Smooth muscle cell of the brain vasculature (primary cell): ENCODE measurements at regions not wholly inside any gene's neighbourhood (a gene's known extent, or its start where the extent isn't known, plus 50 kb on each side); places are given as distances from the start of the nearest gene placed in this dataset.

Experiments used
- DNase-seq: peaks from one replicate; pipeline ENCODE4 v3.0.0-alpha.2; 2012; ENCODE audit warnings: low read depth, low spot score

GRCh38 chr10:3692387-3692999 lies 92.5 kb downstream of the KLF6 start:
- no peak for DNase-seq

- no peak for DNase-seq
Measured at GRCh38 chr10:3691482-3691881, 93.5 kb downstream of the KLF6 start.

DNA sequence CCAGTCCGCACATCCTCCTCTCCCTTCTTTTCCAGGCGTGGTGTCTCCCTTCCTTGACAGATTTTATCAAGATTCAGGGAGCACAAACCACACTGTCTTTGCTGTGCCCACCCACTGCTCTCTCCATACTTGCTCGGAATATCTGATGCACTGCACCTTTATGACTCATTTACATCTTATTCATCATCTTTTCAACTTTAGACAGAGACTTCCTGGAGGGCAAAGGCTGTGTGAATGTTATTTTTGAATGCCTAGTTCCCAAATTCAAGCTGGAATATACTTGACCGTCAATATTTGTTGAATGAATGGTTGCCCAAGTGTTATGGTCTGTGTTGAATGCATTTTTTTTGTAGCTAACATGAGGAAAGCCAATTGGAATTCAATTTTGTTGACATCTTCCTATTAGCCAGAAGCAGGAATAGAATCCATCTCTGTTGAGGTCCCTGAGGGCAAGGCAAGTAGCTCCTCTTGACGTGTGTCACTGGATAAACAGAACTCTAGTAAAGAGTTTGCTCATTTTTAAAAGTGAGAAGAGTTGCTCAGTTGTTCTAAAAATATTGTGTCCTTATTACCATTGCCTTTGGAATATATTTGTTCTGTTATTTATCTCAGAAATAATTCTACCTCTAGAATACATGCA lies 95.0 kb downstream of the KLF6 start:
- DNase-seq, result no peak

DNA sequence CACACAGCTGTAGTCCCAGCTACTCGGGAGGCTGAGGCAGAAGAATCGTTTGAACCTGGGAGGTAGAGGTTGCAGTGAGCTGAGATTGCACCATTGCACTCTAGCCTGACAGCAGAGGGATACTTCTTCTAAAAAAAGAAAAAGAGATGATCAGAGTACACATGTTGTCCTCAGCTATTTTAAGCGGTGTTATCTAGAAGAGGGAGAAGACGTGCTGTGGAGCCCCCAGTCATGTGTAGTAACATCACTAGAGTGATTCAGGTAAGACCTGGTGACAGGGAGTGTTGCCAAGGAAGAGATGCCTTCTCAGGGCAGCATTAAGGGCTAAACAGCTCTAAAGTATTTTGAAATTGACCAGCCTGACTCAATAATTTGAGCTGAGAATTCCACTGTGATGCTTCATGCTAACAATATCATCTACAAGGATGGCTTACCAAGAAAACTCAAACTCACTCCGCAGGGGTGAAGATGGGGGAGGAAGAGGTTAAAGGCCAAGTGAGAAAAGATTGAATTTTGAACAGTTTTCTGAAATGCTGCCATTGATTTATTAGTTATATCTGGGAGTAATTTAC lies 97.4 kb downstream of the KLF6 start:
- DNase-seq, result no peak

DNA sequence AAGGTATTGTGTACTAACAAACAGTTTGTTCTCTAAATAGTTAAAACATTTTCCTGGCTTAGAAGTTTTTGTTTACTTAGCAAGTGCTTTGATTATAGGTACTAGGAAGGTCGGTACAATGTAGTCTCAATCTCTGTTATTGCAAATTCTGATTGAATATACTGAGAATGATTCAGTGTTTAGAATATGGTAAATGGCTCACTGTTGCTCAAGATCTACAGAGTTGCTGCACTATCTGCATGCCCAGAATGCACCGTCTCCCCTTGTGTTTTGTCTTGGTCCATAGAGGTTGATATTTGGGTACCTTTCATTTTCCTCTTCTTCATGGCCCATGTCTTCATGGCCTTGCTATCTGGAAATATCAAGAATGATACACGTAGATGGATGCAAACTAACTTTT lies 99.6 kb downstream of the KLF6 start:
- DNase-seq, result no peak

DNA sequence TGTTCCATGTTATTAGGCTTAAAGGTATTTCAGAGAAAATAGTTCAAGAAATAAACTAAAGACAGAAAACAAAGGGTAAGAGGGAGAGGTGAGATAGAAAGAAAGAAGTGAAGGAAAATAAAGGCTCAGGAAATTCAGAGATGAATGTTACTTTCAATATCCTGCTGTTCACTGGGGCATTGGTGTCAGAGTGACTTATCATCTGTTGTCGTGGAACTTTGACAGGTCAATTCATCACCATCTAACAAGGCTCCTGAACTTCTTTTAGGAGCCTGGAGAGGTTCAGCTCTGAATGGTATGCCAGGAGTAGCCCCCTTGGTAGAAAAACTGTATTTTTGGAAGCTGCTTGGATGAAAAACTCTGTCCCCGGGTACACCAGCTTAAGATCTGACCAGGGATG lies 100.1 kb downstream of the KLF6 start:
- no peak for DNase-seq

DNA sequence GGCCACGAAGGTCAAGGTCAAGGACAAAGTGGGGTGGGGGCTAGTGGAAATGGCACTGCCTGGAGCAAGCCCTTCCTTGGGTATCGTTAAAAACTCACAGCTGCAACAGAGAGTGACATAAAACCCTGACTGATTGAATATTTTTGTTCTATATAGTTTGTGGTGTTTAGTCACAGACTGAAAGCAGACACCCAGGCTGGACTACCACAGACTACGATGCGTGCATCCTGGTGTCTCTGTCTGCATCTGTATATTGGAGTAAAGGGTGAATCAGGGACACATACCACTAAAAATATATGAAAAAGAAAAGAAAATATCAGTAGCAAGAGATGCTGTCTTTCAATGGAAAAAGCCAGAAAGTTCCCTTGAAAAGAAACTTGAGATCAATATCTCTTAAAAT lies 101.4 kb downstream of the KLF6 start:
- no peak for DNase-seq

- DNase-seq, result no peak
Measured at GRCh38 chr10:3682745-3683144, 102.3 kb downstream of the KLF6 start.

DNA sequence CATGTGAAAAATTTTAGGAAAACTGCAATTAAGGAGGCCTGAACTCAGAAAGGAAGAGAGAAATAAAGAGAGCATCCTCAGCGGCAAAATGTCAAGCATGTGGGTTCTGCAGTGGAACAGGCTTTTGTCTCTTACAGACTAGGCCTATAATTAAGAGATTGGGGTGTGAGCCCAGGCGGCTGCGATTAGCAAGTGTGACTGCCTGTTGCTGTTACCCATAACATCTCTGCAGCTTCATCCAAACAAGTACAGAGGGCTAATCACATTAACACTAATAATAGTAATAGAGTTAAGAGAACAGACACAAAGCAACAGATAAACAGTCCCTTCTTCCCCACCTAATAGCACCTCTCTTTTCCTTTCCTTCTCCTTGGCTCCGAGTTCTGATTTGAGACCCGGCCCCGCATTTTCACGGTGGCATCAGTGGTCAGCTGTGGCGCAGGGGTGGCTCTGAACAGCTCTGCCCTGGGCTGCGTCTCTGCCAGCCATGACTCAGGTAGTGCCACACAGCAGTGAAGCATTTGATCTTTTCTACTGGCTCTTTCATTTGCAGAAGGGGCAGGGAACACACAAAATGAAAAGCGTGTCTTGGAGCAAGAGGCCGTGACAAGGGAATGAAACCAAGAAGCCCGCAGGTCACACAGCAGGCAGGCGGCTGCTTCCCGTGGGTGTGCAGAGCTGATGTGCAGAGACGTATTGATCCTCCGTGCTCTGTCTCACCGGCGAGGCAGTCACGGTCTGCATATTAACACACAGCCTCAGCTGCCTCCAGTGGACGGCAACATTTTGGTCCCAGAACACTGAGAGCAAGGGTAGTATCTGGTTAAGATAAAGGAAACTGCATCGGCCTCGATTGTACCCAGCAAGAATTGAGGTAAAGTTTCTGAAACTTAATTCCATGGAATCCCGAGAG lies 103.1 kb downstream of the KLF6 start:
- no peak for DNase-seq

DNA sequence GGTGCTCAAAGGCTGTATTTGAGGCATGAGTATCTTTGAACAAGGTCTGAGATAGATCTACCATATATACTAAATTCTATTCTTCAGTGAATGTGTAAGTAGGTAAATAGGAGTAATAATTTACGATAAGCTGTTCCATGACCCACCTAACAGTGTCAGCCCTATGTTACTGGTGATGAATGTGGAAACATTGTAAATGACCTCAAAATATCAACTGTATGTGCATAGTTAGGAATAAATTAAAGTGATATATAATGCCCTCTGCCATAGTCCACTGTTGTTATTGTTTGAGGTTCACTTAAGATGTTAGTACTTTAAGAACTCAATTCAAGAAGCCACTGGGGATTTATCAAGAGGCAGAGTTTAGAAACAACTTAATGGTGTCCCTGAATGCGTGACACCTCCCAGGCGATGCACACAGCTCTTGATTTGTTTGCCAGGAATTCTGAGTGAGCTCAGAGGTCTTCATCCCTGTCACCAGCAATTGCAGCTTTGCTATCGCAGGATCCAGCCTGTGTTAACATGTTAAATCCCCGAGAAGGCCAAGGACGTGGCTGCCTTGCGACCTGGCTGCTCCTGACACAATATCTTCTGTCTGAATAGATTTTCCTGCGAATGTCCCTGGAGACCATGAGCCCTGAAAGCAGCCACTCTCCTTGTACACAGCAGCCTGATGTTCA lies 104.9 kb downstream of the KLF6 start:
- DNase-seq, result no peak

- no peak for DNase-seq
Measured at GRCh38 chr10:3678629-3679227, 106.3 kb downstream of the KLF6 start.

GRCh38 chr10:3676564-3676963 lies 108.4 kb downstream of the KLF6 start:
- DNase-seq, result no peak

GRCh38 chr10:3672220-3672619 lies 112.8 kb downstream of the KLF6 start:
- DNase-seq, result no peak

GRCh38 chr10:3671386-3671955 lies 113.5 kb downstream of the KLF6 start:
- DNase-seq, result no peak

- no peak for DNase-seq
Measured at GRCh38 chr10:3668966-3669330, 116.1 kb downstream of the KLF6 start.

- DNase-seq, result no peak
Measured at GRCh38 chr10:3668276-3668965, 116.6 kb downstream of the KLF6 start.

- no peak for DNase-seq
Measured at GRCh38 chr10:3666525-3667302, 118.3 kb downstream of the KLF6 start.

DNA sequence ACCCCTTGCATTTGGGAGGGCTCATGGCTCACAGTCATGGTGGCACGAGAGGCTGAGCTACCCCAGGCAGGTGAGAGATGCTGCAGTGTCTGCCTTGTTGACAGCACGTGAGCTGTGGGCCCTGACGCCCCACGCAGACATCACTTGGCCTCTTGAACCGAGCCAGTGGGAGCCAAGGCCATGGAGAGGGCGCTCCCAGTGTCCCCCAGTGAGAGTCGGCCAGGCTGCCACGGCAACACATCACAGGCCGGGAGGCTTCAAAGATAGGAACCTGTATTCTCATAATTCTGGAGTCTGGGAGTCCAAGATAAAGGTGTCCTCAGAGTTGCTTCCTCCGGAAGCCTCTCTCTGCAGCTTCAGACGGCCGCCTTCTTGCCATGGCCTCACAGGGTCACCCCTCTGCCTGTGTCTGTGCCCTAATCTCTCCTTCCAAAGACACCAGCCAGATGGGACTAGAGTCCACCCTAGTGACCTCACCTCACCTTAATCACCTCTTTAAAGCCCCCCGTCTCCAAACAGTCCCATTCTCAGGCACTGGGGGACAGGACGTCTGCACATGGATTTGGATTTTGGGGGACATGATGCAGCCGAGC lies 119.6 kb downstream of the KLF6 start:
- no peak for DNase-seq

- DNase-seq, result no peak
Measured at GRCh38 chr10:3662775-3663174, 122.2 kb downstream of the KLF6 start.
